NCI-H146 treated with DMSO at 0.1 percent for 48 hours (cell line): ENCODE measurements at regions not wholly inside any gene's neighbourhood (a gene's known extent, or its start where the extent isn't known, plus 50 kb on each side); places are given as distances from the start of the nearest gene placed in this dataset.

ENCODE experiments used
- DNase-seq: peaks from one replicate; lab custom pipeline; 2025; ENCODE audit not compliant: unreplicated experiment; lab: John Stamatoyannopoulos, UW

DNA sequence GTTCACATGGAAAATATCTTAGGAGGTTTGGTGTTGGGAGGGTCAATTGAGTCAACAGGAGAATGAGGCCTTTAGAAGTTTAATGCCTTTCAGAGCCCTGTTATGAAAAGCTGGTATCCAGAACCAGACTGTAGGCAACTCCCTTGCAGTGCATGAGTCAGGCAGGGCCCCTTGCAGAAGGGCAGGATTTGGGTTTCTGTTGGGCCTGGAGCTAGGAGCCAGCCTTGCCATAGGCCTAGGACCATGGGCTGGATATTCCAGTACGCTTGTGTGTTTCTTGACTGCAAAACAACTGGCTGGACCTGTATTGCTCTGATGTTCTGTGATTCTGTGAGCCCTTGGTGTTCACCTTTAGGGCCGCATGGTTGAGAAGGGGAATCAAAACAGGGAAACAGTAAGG is 121.8 kb upstream of the ADRA1D start:
- no peak for DNase-seq

DNA sequence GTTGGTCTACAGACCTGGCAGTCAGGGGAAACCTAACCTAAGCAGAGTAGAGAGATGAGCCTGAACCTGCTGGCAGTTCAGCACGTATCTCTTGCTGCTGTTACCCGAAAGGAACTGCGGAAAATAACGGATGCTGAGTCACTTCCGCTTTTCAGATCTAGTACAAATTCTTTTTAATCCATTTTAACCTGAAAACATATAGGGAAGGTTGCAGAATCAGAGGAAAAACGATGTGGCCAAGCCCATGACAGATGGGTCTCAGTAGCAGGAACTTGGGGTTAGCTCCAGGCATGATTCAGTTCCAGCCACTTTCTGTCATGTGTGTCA is 120.7 kb upstream of the ADRA1D start:
- DNase-seq: no peak

DNA sequence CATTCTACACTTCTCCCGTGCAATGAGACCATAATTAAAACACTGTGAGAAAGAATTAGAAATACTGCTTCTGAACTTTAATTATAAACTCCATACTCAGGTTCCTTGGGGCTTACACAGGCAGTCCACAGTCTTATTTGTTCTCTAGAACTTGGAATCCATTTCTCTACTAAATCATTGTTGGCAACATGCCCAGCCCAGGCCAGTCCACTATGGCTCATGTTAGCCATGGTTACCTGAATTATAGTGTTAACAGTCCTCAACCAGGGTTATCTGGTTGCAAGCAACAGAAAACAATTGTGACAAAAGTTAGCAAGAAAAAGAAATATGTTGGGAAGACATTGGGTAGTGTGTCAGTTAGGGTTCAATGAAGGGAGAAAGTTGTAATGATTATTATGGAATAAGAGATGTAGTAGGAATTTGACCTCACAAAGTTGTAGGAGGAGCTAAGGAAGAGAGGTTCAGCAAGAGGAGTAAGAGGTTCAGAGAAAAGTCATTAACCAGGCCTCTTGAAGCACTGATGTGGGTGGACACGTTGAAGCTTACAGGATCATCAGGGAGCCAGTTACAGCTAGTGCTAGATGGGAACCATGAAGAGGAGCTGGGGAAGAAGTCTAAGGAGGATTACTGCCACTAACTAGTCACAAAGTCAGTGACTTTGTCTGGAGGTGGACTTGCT is 120.2 kb upstream of the ADRA1D start:
- DNase-seq: no peak

DNA sequence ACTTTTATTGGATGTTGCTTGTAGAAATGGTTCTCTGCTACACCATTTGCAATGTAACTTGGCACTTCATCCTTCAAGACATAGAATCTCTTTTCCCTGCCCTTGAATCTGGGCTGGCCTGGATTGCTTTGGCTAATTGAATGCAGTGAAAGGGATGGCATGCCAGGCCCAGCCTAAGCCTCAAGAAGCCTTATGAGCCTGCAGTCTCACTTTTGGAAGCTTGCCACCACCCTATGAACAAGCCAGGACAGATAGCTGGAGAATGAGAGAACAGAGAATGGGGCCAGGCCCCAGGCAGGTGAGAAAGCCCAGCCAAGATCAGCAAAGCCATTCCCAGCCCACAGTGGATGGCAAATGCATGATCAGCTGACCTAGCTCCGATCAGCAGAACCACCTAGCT is 117.0 kb upstream of the ADRA1D start:
- no peak for DNase-seq

DNA sequence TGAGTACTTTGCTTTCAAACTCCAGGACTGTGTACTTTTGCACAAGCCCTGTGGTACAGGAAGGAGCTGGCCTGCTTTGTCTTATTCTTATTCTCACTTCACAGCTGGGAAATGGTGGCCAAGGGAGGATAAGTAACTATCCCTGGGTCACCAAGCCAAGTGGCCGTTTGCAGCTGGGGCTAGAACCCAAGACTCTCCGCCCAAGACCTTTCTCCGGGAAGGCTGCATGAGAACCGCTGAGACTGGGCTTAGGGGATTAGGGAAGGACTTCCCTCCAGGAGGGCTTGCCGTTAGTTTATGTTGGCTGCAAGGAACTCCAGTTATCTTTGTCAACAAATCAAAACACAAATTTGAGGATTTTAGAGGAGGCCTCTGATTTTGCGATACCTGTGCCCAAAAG is 109.5 kb upstream of the ADRA1D start:
- no peak for DNase-seq

DNA sequence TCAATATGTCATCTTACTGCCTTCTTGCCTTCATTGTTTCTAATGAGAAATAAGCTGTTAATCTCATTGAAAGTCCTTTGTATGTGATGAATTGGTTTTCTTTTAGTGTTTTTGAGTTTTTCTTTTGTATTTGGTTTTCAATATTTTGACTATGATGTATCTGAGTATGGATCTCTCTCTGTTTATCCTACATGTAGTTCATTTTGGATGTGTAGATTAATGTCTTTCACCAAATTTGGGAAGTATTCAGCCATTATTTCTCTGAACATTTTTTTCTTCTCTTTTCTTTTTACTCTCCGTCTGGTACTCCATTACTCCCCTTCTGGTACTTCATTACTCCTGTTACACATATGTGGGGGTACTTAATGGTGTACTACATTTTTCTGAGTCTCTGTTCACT is 103.3 kb upstream of the ADRA1D start:
- no peak for DNase-seq

DNA sequence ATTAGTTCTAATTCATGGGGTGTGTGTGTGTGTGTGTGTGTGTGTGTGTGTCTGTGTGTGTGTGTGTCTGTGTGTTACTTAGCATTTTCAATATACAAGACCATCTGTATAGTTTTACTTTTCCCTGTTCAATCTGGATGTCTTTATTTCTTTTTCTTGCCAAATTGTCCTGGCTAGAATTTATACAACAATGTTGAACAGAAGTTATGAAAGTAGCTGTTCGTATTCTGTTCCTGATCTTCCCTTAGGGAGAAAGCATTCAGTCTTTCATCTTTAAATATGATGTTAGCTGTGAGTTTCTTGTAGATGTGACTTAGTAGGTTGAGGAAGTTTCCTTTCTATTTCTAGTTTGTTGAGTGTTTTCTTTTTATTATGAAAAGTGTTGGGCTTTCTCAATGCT is 101.0 kb upstream of the ADRA1D start:
- DNase-seq: no peak

DNA sequence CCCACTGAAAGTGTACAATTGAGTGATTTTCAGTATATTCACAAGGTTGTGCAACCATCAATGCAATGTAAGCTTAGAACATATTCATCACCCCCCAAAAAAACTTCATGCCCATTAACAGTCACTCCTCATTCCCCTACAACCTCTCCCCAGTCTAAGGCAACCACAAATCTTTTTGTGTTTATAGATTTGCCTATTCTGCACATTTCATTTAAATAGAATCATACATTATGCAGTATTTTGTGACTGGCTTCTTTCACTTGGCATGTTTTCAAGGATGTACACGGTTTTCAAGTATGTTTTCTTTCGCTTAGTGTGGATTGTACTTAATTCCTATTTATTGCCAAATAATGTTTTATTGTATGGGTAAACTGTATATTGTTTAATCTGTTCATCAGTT is 95.6 kb upstream of the ADRA1D start:
- no peak for DNase-seq

DNA sequence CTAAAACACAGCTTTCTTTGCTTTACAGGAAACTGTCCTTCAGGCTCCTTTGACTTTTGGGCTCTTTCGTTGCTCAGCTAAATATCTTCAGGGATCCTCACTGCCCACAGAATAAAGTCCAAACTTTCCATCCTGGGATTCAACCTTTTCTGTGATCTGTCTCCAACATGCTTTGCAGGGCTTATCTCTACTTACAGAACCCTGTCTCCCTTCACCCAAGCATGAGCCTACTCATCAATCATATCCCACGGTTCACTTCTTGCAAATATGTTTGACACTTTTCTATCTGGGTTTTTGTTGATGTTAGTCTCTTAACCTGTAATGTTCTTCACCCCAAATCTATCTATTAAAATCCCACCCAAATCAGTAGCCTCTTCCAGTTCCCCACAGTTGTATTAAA is 93.5 kb upstream of the ADRA1D start:
- DNase-seq: no peak

DNA sequence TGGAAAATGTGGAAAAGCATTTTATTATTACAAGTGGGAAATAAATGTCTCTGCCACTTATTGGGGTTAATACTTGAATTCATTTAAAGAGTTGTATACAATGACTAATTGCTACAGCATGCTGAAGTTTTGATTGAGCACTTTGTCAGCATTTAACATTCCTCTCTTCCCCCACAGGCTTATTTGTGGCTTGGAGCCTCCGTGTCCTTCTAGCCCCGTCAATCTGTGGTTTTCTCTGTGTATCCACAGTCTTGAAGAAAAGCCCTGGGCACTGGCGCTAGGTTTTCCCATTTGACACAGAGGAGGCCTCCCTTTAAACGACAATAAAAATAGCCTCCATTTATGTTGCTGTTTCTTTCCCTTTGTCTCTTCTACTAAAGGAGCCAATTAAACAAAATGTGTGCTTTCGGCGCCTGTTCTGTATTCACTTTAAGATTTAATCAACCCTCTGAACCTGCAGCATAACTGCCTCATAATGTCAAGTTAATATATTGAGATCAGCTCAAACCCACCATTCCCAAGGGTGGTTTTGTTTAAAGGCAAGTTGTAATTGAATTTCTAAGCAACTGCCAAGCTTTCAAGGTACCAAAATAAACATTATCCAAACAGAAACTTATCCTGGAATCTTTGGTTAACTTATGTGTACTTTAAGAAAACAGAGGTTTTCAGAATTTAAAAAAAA is 92.9 kb upstream of the ADRA1D start:
- no peak for DNase-seq

DNA sequence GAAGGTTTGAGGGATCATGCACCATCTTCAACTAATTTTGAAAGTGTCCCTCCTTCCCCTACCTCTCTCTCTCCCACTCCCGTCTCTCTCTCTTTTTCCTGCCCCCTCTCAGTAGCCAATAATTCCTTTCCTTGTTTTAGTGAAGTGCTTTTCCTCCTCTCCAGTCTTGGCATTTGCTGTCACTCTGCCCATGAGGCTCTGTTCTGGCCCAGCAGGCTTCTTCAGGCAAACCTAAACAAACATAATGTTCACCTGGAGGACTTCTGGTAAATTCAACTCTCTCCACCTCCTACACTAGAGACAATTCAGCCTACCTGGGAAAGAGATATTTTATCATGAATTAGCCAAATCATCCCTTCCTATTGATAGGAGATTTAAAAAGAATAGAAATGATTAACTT is 86.6 kb upstream of the ADRA1D start:
- DNase-seq: no peak

DNA sequence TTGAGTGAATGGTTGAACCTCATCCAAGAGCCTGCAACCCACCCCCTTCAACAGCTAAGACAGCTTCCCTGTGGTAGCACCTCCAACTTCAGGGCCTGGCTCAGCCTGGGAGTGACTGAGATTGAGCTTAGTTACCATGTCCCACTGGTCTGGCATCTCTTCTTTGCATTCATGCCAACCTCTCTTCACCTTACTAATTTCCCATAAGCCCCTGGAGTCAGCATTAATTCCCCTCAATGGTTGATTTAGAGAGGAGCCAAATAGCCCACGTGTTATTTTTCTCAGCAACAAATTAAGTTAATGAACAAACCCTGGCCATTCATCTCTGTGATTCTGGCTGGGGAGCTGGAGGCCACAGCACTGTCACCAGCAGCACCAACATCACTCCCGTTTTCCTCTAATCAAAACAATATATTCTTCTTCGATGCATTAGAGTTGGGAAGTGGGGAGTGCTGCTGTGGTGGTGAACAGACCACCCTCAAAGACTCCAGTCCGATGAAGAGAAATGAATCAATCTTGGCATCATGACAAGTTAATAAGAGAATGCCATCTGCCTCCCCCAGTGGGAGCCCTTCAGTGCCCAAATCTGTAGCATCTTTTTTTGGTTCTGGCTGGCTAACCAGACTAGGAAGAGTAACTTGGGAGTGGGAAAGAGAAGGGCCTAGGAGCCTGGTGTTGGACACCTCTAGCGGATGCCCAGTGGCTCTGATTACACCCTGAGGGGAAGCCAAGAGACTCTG is 83.2 kb upstream of the ADRA1D start:
- no peak for DNase-seq

DNA sequence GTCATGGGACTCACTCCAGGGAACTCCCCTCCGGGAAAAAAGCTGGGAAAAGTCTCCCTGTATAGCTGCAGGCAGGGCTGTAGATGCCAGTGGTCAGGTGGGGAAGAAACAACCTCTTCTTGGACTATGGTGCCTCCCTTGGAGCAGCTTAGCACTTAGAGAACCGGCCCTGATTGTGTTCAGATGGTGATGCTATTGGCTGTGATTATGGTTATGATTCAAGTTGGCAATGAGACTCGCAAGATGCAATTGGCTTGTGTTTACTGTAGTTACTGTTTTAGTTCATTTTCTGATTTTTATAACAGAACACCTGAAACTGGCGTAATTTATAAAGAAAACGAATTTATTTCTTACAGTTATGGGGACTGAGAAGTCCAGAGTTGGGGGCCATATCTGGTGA is 80.9 kb upstream of the ADRA1D start:
- no peak for DNase-seq

DNA sequence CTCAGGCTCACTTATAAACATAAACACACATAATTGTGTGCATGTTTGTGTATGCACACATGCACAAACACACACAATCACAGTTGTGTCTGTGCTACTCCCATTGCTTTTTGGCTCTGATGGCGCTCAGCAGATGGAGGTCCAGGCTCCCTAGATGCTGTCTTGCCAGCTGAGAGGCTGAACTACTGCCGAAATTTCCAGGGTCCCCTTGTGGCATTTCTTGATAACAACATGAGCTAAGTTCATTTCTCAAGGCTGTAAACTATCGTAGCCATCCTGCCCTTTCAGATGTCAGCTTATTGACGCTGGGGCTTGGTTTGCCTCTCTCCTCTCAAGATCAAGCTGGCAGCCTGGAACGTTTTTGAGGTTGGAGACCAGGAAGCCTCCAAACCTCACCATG is 80.1 kb upstream of the ADRA1D start:
- DNase-seq: no peak

DNA sequence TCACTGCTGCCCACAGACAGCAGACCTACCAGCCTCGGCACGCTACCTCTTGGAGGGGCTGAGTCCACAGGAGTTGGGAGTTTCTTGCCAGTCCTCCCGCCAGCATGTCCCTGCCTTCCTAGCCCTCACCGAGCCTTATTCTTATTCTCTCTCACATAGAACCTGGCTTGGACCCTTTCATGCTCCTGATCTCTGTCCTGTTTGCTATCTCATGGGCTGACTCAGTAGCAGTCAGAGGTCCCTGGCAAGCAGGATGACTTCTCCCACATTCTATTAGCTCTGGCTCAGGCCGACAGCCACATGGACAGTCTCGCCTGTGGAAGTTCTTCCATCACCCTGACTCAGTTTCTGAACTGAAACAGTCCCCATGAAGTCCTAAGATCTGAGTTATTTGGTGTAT is 79.5 kb upstream of the ADRA1D start:
- DNase-seq: no peak

DNA sequence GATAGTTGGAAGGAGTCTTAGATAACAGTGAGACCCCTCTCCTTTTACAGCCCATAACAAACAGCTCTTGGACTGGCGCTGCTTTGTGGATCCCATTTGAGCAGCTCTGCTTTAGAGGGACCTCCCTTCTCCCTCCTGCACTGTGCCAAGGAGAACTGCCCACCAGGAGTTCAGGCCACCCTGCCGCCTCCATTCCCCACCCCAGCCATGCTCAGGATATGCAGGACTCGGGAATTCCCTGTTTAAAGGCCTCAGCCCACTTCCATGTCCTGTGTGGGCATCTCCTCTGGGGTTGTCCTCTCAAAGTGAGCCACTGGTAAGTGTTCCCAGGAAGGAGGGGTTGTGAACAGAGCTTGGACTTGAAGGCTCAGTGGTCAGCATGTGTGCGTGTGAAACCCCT is 78.9 kb upstream of the ADRA1D start:
- DNase-seq: no peak

DNA sequence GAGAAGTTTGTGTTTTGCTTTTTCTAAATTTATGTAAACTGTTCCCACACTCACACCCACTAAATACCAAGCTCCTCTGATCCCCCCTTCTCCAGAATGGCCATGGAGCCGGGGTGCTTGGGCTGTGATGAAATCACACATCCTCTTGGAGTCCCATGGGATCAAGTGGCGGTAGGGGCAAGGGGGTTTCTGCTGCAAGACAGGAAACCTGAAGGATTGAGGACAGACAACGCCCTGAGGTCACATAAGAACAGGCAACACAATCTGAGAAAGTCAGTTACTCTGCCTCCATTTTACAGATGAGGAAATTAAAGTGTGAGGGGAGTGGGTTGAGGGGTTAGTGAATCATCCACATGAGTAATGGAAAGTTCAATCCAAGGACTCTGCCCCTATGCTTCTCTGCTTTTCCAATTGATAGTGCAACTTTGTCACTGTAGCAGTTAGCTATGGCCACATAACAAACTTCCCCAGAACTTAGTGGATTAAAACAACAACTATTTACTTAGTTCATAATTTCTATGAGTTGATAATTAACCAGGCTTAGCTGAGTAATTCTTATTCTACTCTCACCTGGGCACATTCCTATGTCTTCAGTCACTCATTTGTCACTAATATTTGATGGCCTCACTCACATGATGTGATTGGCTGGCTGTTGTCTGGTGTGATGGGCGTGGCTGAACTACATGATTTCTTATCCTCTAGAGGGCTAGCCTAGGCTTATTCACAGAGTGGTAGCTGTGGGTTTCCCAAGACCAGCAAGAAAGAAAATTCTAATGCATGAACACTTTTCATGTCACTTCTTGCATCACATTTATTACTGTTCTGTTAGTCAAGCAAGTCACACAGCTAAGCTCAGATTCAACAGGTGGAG is 77.3 kb upstream of the ADRA1D start:
- DNase-seq: no peak

DNA sequence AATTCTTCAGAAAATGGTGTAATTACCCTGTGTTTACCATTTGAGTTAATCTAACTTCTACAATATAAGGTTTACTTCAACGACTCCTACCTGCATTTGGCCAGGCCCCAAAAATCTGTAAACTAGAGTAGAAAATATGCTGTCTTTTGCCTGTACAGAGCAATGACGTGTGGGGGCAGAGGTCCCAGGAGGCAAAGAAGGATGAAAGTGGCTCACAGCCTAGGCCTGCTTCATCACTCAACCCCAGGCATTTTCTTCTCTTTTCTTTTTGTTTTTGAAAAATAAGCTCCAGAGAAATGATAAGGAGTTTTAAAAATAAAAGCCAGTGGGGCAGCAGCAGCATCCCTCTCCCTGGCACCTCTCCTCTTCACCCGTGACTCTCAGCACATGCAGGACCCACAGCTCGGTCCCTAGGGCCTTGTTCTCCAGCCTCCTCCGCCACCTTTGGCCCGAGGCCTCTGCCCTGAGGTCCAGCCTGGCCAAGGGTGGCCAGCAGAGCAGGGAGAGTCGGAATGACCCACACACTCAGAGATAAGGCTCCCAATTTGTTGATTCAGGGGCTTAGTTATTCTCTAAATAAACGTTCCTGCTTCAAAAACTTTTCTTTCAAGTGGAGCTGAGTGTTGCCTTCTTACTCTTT is 76.6 kb upstream of the ADRA1D start:
- DNase-seq: no peak

DNA sequence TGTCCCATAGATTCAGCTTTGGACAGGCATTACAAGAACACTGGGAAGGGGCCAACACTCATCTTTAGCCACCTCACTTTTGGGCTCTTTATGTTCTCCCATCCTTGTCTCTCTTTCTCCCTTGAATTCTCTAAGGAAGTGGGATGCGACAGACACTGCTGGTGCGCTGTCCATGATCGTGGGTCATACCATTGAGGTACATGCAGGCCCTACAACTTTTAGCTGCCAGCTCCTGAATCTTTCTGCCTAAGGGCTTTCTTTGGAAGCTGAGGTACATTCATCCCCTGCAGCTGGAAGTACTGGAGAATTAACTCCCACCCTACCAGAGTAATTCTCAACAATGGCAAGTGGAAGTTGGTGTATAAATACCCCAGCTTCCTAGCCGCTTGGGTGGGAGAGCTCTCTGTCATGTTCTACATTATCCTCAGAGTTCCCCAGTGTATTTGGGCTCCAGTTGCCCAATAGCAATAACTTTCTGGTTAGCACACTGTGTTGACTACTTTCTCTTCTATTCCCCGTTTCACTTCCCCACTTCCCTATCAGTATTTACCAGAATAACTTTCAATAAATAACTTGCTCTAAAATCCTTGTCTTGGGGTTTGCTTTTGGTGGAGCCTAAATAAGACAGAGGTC is 75.6 kb upstream of the ADRA1D start:
- no peak for DNase-seq

DNA sequence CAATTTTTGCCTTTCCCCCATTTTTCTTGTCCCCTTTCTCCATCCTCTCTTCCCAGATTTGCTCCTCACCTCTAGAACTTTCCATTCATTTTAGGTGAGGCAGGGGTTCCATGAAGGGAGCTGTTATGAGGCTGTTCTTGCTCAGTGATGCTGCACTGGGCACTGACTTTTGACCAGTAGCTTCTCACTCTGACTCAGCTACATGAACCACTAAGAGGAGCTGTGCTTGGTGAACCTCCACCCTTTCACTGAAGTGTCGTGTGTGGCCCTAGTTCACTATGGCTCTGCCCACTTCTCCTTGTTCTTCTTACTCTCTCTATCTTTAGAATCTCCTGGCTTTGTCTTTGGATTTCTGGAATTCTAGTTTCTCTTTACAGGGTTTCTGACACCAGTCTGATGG is 73.4 kb upstream of the ADRA1D start:
- no peak for DNase-seq

DNA sequence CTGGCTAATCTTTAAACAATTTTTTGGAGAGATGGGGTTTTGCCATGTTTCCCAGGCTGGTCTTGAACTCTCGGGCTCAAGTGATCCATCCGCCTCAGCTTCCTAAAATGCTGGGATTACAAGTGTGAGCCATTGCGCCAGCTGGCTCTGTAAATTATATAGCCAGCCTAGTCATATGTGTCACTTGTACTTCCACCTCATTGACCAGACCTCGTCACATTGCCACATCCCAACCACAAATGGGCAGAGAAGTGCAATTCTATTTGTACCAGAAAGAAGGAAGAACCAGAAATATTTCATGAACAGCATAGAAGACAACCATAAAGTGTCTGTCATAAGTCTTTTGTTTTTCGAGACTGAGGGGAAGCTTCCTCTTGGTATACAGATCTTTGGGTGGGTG is 71.2 kb upstream of the ADRA1D start:
- no peak for DNase-seq
